ENCODE measurements at regions not wholly inside any gene's neighbourhood (a gene's known extent, or its start where the extent isn't known, plus 50 kb on each side); places are given as distances from the start of the nearest gene placed in this dataset.

DNA sequence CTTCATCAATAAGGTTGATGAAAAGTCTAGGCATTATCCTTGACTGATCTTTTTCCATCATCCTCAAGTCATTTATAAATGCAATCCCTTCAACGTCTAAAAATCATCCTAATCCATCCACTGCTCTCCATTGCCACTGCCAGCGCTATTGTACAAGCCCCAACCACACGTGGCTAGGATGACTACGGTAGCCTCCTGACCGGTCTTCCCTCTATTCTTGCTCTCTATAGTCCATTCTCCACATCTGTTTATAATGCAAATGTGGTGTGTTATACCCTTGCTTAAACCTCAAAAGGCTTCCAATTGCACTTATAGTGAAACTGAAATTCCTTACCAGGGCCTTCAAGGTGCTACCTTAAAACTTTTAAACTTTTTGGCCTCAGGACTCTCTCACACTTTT lies 410.6 kb upstream of the ADAMTS9 start:
- H3K4me2 ChIP-seq (ENCODE audit: low read depth, low read length, poor library complexity, severe bottlenecking), result no peak overlapping the region
- H3K9me3 ChIP-seq (ENCODE audit: low read length), result no peaks in the 10 kb centered on the region
- H3K36me3 ChIP-seq (ENCODE audit: insufficient read depth, low read length), result no peaks in the 10 kb centered on the region
- H3K27me3 ChIP-seq (ENCODE audit: low read length), result no peaks in the 10 kb centered on the region
- no peaks in the 10 kb centered on the region for H3K9me2 ChIP-seq (replicated peaks; ENCODE audit: insufficient read depth, low read length)
- no peak for DNase-seq
- no peak overlapping the region for H3K27ac ChIP-seq (ENCODE audit: low read length)
- no peaks in the 10 kb centered on the region for H3K4me1 ChIP-seq (ENCODE audit: low read length)
- H3K79me2 ChIP-seq (ENCODE audit: low read length), result no peaks in the 10 kb centered on the region
- H3K9ac ChIP-seq (ENCODE audit: low read length), result no peak overlapping the region
- no peak overlapping the region for H2AFZ ChIP-seq (ENCODE audit: low read length)
- no peaks in the 10 kb centered on the region for H4K20me1 ChIP-seq (ENCODE audit: insufficient read depth, low read depth, low read length)
- H3K4me3 ChIP-seq (ENCODE audit: low read length), result no peak overlapping the region

GRCh38 chr3:65096110-65096745 lies 408.4 kb upstream of the ADAMTS9 start:
- Histone ChIP-seq H3K36me3 (ENCODE audit: insufficient read depth, low read length) (no peaks in the 10 kb centered on the region), H3K4me3 (ENCODE audit: low read length) (no peak overlapping the region), H3K9me2 (replicated peaks; ENCODE audit: insufficient read depth, low read length) (no peaks in the 10 kb centered on the region), H4K20me1 (ENCODE audit: insufficient read depth, low read depth, low read length) (no peaks in the 10 kb centered on the region), H2AFZ (ENCODE audit: low read length) (no peak overlapping the region), H3K9me3 (ENCODE audit: low read length) (no peaks in the 10 kb centered on the region), H3K9ac (ENCODE audit: low read length) (no peak overlapping the region), H3K4me1 (ENCODE audit: low read length) (no peaks in the 10 kb centered on the region), H3K79me2 (ENCODE audit: low read length) (no peaks in the 10 kb centered on the region), H3K27me3 (ENCODE audit: low read length) (no peaks in the 10 kb centered on the region), H3K4me2 (ENCODE audit: low read depth, low read length, poor library complexity, severe bottlenecking) (no peak overlapping the region), H3K27ac (ENCODE audit: low read length) (no peak overlapping the region)
- DNase-seq, result no peak

GRCh38 chr3:65094723-65095122 lies 406.9 kb upstream of the ADAMTS9 start:
- Histone ChIP-seq H3K9ac (ENCODE audit: low read length) (no peak overlapping the region), H3K27ac (ENCODE audit: low read length) (no peak overlapping the region), H2AFZ (ENCODE audit: low read length) (no peak overlapping the region), H3K9me3 (ENCODE audit: low read length) (no peaks in the 10 kb centered on the region), H3K4me2 (ENCODE audit: low read depth, low read length, poor library complexity, severe bottlenecking) (no peak overlapping the region), H3K27me3 (ENCODE audit: low read length) (no peaks in the 10 kb centered on the region), H3K79me2 (ENCODE audit: low read length) (no peaks in the 10 kb centered on the region), H4K20me1 (ENCODE audit: insufficient read depth, low read depth, low read length) (no peaks in the 10 kb centered on the region), H3K9me2 (replicated peaks; ENCODE audit: insufficient read depth, low read length) (no peaks in the 10 kb centered on the region), H3K4me3 (ENCODE audit: low read length) (no peak overlapping the region), H3K4me1 (ENCODE audit: low read length) (no peaks in the 10 kb centered on the region), H3K36me3 (ENCODE audit: insufficient read depth, low read length) (no peaks in the 10 kb centered on the region)
- no peak for DNase-seq

- H3K9me2 ChIP-seq (replicated peaks; ENCODE audit: insufficient read depth, low read length), result no peaks in the 10 kb centered on the region
- H3K27me3 ChIP-seq (ENCODE audit: low read length), result no peaks in the 10 kb centered on the region
- H4K20me1 ChIP-seq (ENCODE audit: insufficient read depth, low read depth, low read length), result no peaks in the 10 kb centered on the region
- H3K4me3 ChIP-seq (ENCODE audit: low read length), result no peak overlapping the region
- no peaks in the 10 kb centered on the region for H3K4me1 ChIP-seq (ENCODE audit: low read length)
- H3K9ac ChIP-seq (ENCODE audit: low read length), result no peak overlapping the region
- no peak overlapping the region for H2AFZ ChIP-seq (ENCODE audit: low read length)
- no peaks in the 10 kb centered on the region for H3K9me3 ChIP-seq (ENCODE audit: low read length)
- no peak overlapping the region for H3K4me2 ChIP-seq (ENCODE audit: low read depth, low read length, poor library complexity, severe bottlenecking)
- no peak for DNase-seq
- H3K79me2 ChIP-seq (ENCODE audit: low read length), result no peaks in the 10 kb centered on the region
- no peak overlapping the region for H3K27ac ChIP-seq (ENCODE audit: low read length)
- H3K36me3 ChIP-seq (ENCODE audit: insufficient read depth, low read length), result no peaks in the 10 kb centered on the region
Measured at GRCh38 chr3:65093641-65094040, 405.8 kb upstream of the ADAMTS9 start.

- Histone ChIP-seq H3K27ac (ENCODE audit: low read length) (no peak overlapping the region), H3K36me3 (ENCODE audit: insufficient read depth, low read length) (no peaks in the 10 kb centered on the region), H3K9me3 (ENCODE audit: low read length) (no peaks in the 10 kb centered on the region), H4K20me1 (ENCODE audit: insufficient read depth, low read depth, low read length) (no peaks in the 10 kb centered on the region), H3K4me2 (ENCODE audit: low read depth, low read length, poor library complexity, severe bottlenecking) (no peak overlapping the region), H3K9me2 (replicated peaks; ENCODE audit: insufficient read depth, low read length) (no peaks in the 10 kb centered on the region), H2AFZ (ENCODE audit: low read length) (no peak overlapping the region), H3K79me2 (ENCODE audit: low read length) (no peaks in the 10 kb centered on the region), H3K27me3 (ENCODE audit: low read length) (no peaks in the 10 kb centered on the region), H3K9ac (ENCODE audit: low read length) (no peak overlapping the region), H3K4me1 (ENCODE audit: low read length) (no peaks in the 10 kb centered on the region), H3K4me3 (ENCODE audit: low read length) (no peak overlapping the region)
- DNase-seq, result no peak
Measured at GRCh38 chr3:65091565-65091964, 403.8 kb upstream of the ADAMTS9 start.

DNA sequence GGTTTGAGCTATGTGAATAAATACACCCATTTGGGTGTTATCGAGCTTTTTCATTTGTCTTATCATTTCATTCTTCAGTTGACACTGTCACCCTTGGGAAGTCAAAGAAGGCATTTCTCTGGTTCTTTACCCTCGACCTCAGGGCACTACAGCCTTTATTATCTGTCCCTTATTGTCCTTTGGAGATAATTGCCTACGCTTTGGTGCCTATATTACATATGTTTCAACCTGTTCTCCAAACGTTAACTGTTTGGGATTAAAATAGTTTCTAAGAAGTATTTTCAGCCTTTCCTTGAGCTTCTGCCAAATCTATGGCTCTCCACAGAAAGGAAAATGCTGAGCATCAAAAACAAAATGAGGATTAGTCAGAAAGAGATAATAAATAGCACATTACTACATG lies 395.4 kb upstream of the ADAMTS9 start:
- H3K36me3 ChIP-seq (ENCODE audit: insufficient read depth, low read length), result no peaks in the 10 kb centered on the region
- no peak overlapping the region for H3K9ac ChIP-seq (ENCODE audit: low read length)
- no peak overlapping the region for H3K27ac ChIP-seq (ENCODE audit: low read length)
- H3K27me3 ChIP-seq (ENCODE audit: low read length), result no peaks in the 10 kb centered on the region
- H3K9me2 ChIP-seq (replicated peaks; ENCODE audit: insufficient read depth, low read length), result no peaks in the 10 kb centered on the region
- H3K4me1 ChIP-seq (ENCODE audit: low read length), result no peaks in the 10 kb centered on the region
- no peak overlapping the region for H3K4me2 ChIP-seq (ENCODE audit: low read depth, low read length, poor library complexity, severe bottlenecking)
- H3K9me3 ChIP-seq (ENCODE audit: low read length), result 0 out of 2 replicates have a peak, but pooled peaks cover 4% of the 10 kb centered on the region
- no peaks in the 10 kb centered on the region for H4K20me1 ChIP-seq (ENCODE audit: insufficient read depth, low read depth, low read length)
- H3K4me3 ChIP-seq (ENCODE audit: low read length), result no peak overlapping the region
- DNase-seq, result no peak
- no peaks in the 10 kb centered on the region for H3K79me2 ChIP-seq (ENCODE audit: low read length)
- H2AFZ ChIP-seq (ENCODE audit: low read length), result no peak overlapping the region

- no peak overlapping the region for H3K4me2 ChIP-seq (ENCODE audit: low read depth, low read length, poor library complexity, severe bottlenecking)
- no peaks in the 10 kb centered on the region for H3K79me2 ChIP-seq (ENCODE audit: low read length)
- no peak for DNase-seq
- H3K36me3 ChIP-seq (ENCODE audit: insufficient read depth, low read length), result no peaks in the 10 kb centered on the region
- H3K9me3 ChIP-seq (ENCODE audit: low read length), result peaks cover 10% of the 10 kb centered on the region; the same call in 1 of the 2 replicates
- H3K27ac ChIP-seq (ENCODE audit: low read length), result no peak overlapping the region
- no peaks in the 10 kb centered on the region for H3K27me3 ChIP-seq (ENCODE audit: low read length)
- H3K4me1 ChIP-seq (ENCODE audit: low read length), result no peaks in the 10 kb centered on the region
- H2AFZ ChIP-seq (ENCODE audit: low read length), result no peak overlapping the region
- H3K4me3 ChIP-seq (ENCODE audit: low read length), result no peak overlapping the region
- H3K9ac ChIP-seq (ENCODE audit: low read length), result no peak overlapping the region
- H4K20me1 ChIP-seq (ENCODE audit: insufficient read depth, low read depth, low read length), result no peaks in the 10 kb centered on the region
- no peaks in the 10 kb centered on the region for H3K9me2 ChIP-seq (replicated peaks; ENCODE audit: insufficient read depth, low read length)
Measured at GRCh38 chr3:65081536-65081935, 393.7 kb upstream of the ADAMTS9 start.

GRCh38 chr3:65080432-65080831 lies 392.6 kb upstream of the ADAMTS9 start:
- no peak for DNase-seq
- Histone ChIP-seq H3K9me2 (replicated peaks; ENCODE audit: insufficient read depth, low read length) (no peaks in the 10 kb centered on the region), H3K4me2 (ENCODE audit: low read depth, low read length, poor library complexity, severe bottlenecking) (no peak overlapping the region), H3K79me2 (ENCODE audit: low read length) (no peaks in the 10 kb centered on the region), H3K27me3 (ENCODE audit: low read length) (no peaks in the 10 kb centered on the region), H3K4me1 (ENCODE audit: low read length) (no peaks in the 10 kb centered on the region), H3K9ac (ENCODE audit: low read length) (no peak overlapping the region), H3K9me3 (ENCODE audit: low read length) (peaks cover 10% of the 10 kb centered on the region; the same call in 1 of the 2 replicates), H4K20me1 (ENCODE audit: insufficient read depth, low read depth, low read length) (no peaks in the 10 kb centered on the region), H3K36me3 (ENCODE audit: insufficient read depth, low read length) (no peaks in the 10 kb centered on the region), H3K27ac (ENCODE audit: low read length) (no peak overlapping the region), H3K4me3 (ENCODE audit: low read length) (no peak overlapping the region), H2AFZ (ENCODE audit: low read length) (no peak overlapping the region)
